ENCODE measurements at regions not wholly inside any gene's neighbourhood (a gene's known extent, or its start where the extent isn't known, plus 50 kb on each side); places are given as distances from the start of the nearest gene placed in this dataset.
"Not testable (repeated sequence)": the region's sequence is repeated elsewhere in the genome, so short reads cannot be mapped to it uniquely, and the experiment has no call there.

- H3K36me3 ChIP-seq (ENCODE audit: insufficient read depth, low read length) = no peaks in the 10 kb centered on the region
- no peaks in the 10 kb centered on the region for H3K27me3 ChIP-seq (ENCODE audit: insufficient read depth, low read length, poor library complexity, severe bottlenecking)
- Mint-ChIP-seq H3K27ac (no peak overlapping the region), H3K4me1 (no peaks in the 10 kb centered on the region), H3K27me3 (peaks cover 0 to 2% of the 10 kb centered on the region in 2 donors), H3K9me3 (peaks cover 3 to 10% (median 4%) of the 10 kb centered on the region in 5 donors), H3K36me3 (no peaks in the 10 kb centered on the region), H3K4me3 (no peak overlapping the region)
- no peaks in the 10 kb centered on the region for H3K4me1 ChIP-seq (ENCODE audit: insufficient read depth, low read length)
- CTCF ChIA-PET = no interaction called here
- no peak for DNase-seq
- H3K4me3 ChIP-seq (ENCODE audit: low read length) = no peak overlapping the region
- no peaks in the 10 kb centered on the region for H3K9me3 ChIP-seq (ENCODE audit: low read length)
- H3K27ac ChIP-seq (ENCODE audit: low read depth, low read length) = no peak overlapping the region
- POLR2A ChIA-PET = no interaction called here
These were observed 483.4 kb upstream of the LARGE1 start for GRCh38 chr22:34403667-34404066.

GRCh38 chr22:34410111-34410510, 489.8 kb upstream of the LARGE1 start:
- Histone ChIP-seq H3K4me3 (ENCODE audit: low read length) (no peak overlapping the region), H3K4me1 (ENCODE audit: insufficient read depth, low read length) (no peaks in the 10 kb centered on the region), H3K36me3 (ENCODE audit: insufficient read depth, low read length) (no peaks in the 10 kb centered on the region), H3K27me3 (ENCODE audit: insufficient read depth, low read length, poor library complexity, severe bottlenecking) (no peaks in the 10 kb centered on the region), H3K27ac (ENCODE audit: low read depth, low read length) (no peak overlapping the region), H3K9me3 (ENCODE audit: low read length) (no peaks in the 10 kb centered on the region)
- DNase-seq = no peak
- Mint-ChIP-seq H3K36me3 (no peaks in the 10 kb centered on the region), H3K4me3 (no peak overlapping the region), H3K9me3 (peaks cover 0 to 4% (median 0%) of the 10 kb centered on the region in 5 donors), H3K4me1 (no peaks in the 10 kb centered on the region), H3K27me3 (no peaks in the 10 kb centered on the region), H3K27ac (no peak overlapping the region)
- CTCF ChIA-PET = no interaction called here
- POLR2A ChIA-PET = no interaction called here

DNA sequence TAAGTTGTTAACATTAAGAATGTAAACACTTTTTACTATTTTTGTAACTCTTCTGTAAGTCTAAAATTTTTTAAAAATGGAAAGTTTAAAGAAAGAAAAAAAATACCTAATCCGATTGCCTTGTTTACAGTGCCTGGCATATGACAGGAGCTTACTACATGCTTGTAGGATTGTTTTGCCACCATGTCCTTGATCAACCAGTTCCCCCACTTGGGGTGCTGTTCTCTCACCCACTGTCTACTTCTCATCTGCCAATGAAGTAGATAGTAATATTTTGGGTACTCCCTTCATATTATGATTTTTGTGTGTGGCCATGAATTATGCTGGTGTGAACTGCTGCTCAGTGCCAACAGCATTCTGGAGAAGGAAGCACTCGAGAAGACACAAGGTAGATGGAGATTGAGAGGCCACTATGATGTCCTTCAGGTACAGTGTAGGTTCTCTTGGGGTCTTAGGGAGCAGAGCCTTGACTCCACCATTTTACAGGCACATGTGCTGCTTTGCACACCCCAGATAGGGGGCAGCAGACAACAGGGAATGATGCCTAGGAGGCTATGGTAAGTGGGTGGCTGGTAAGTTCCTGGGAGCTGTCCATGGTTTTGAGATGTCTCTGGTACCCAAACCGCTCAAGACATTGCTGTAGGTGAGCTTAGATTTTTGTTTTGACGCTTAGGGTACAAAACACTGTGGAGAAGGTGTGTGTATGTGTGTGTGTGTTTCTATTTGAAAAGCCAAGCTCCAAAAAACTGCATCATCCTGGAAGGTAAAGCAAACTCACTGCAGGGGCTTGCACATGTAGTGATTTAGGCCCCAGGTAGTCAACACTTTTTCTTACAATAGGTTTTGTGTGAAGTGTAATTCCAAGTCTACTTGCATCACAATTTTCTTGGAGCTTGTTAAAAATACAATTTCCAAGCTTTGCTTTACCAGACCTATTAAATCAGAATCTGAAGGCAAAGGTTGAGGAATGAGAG, 494.5 kb upstream of the LARGE1 start:
- H3K27me3 Mint-ChIP-seq = no peaks in the 10 kb centered on the region
- no peak for DNase-seq
- no peak overlapping the region for H3K27ac Mint-ChIP-seq
- Histone ChIP-seq H3K36me3 (ENCODE audit: insufficient read depth, low read length) (no peaks in the 10 kb centered on the region), H3K4me1 (ENCODE audit: insufficient read depth, low read length) (no peaks in the 10 kb centered on the region), H3K27ac (ENCODE audit: low read depth, low read length) (no peak overlapping the region), H3K27me3 (ENCODE audit: insufficient read depth, low read length, poor library complexity, severe bottlenecking) (no peaks in the 10 kb centered on the region), H3K9me3 (ENCODE audit: low read length) (no peaks in the 10 kb centered on the region), H3K4me3 (ENCODE audit: low read length) (no peak overlapping the region)
- no peaks in the 10 kb centered on the region for H3K36me3 Mint-ChIP-seq
- CTCF ChIA-PET = no interaction called here
- H3K4me3 Mint-ChIP-seq = no peak overlapping the region
- peaks cover 0 to 10% (median 0%) of the 10 kb centered on the region in 5 donors for H3K9me3 Mint-ChIP-seq
- POLR2A ChIA-PET = no interaction called here
- H3K4me1 Mint-ChIP-seq = no peaks in the 10 kb centered on the region

DNA sequence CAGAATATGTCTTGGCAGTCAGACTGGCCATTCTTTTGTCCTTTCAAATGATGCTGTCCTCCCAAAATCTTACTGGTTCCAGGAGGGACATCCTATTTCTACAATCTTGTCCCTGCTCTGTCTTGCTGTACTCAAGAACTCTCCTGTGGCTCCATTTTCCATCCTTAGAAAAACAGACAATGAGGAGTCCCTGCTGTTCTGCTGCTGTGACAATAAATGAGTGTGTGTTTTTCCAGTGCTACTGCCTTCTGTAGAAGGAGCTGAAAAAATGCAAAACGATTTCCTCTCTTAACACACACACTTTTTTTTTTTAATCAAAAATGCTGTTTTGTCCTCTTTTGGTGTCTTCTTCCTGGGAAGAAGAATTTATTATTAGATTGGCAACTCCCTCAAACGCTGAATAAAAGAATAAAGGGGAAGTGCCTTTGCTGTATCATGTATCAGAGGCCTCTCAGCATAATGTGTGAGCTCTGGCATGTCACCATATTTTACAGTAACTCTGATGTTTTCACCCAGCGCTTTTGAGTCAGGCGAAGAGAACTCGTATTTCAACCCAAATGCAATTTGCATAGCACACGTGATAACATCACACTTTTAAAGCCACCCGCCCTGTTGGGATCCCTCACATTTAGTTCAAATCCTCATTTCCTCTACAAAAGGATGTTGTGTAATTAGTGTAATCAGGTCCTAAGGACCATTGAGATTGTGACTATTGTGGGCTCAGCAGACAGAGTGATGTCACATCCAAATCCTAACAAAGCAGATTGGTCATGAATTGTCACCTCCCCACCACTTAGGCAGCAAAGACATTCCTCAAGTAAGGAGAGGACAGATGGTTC, 496.0 kb upstream of the LARGE1 start:
- H3K27me3 ChIP-seq (ENCODE audit: insufficient read depth, low read length, poor library complexity, severe bottlenecking) = no peaks in the 10 kb centered on the region
- POLR2A ChIA-PET = no interaction called here
- Mint-ChIP-seq H3K27me3 (no peaks in the 10 kb centered on the region), H3K4me1 (no peaks in the 10 kb centered on the region), H3K36me3 (no peaks in the 10 kb centered on the region), H3K9me3 (peaks cover 0 to 10% (median 0%) of the 10 kb centered on the region in 5 donors), H3K4me3 (no peak overlapping the region), H3K27ac (no peak overlapping the region)
- no peaks in the 10 kb centered on the region for H3K9me3 ChIP-seq (ENCODE audit: low read length)
- CTCF ChIA-PET = no interaction called here
- no peak for DNase-seq
- no peak overlapping the region for H3K4me3 ChIP-seq (ENCODE audit: low read length)
- H3K4me1 ChIP-seq (ENCODE audit: insufficient read depth, low read length) = no peaks in the 10 kb centered on the region
- no peaks in the 10 kb centered on the region for H3K36me3 ChIP-seq (ENCODE audit: insufficient read depth, low read length)
- no peak overlapping the region for H3K27ac ChIP-seq (ENCODE audit: low read depth, low read length)

DNA sequence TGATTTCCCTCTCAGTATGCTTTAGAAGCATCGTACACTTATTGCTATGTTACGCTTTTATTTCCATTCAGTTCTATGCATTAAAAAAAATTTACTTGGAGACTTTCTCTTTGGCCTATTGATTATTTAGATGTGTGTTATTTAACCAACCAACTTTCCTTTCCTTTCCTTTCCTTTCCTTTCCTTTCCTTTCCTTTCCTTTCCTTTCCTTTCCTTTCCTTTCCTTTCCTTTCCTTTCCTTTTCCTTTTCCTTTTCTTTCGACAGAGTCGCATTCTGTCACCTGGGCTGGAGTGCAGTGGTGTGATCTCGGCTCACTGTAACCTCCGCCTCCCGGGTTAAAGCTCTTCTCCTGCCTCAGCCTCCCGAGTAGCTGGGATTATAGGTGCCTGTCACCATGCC, 502.7 kb upstream of the LARGE1 start:
- H3K27ac ChIP-seq (ENCODE audit: low read depth, low read length); H3K9me3 ChIP-seq (ENCODE audit: low read length); H3K4me3 ChIP-seq (ENCODE audit: low read length); H3K27me3 Mint-ChIP-seq; CTCF ChIA-PET; H3K4me3 Mint-ChIP-seq; H3K36me3 ChIP-seq (ENCODE audit: insufficient read depth, low read length); H3K4me1 Mint-ChIP-seq; H3K27me3 ChIP-seq (ENCODE audit: insufficient read depth, low read length, poor library complexity, severe bottlenecking); H3K27ac Mint-ChIP-seq; POLR2A ChIA-PET; DNase-seq; H3K36me3 Mint-ChIP-seq; H3K4me1 ChIP-seq (ENCODE audit: insufficient read depth, low read length): not testable (repeated sequence)
- H3K9me3 Mint-ChIP-seq = peaks cover 7 to 12% (median 8%) of the 10 kb centered on the region in 5 donors

DNA sequence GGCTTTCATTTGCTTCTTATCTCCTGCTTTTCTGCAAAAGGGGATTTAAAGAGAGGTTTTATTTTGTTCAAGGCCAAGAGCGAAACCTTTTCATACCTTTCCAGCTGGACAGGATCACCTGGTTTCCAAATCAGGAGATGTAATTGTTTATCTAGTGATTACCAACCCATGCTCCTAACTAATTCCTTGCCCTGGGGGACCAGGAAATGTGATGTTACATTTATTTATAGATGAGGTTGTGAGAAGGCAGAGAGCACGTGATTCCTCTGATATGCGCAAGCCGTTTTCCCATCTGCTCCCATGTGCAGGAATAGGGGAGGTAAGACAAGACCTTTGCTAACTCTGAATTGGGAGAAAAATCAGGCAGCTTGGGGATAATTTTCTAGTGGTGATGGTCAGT, 507.2 kb upstream of the LARGE1 start:
- Mint-ChIP-seq H3K36me3 (no peaks in the 10 kb centered on the region), H3K27me3 (peaks cover 0 to 4% of the 10 kb centered on the region in 2 donors), H3K4me1 (no peaks in the 10 kb centered on the region), H3K4me3 (no peak overlapping the region), H3K27ac (no peak overlapping the region), H3K9me3 (peaks cover 2 to 17% (median 14%) of the 10 kb centered on the region in 5 donors)
- ChIA-PET POLR2A (no interaction called here), CTCF (no interaction called here)
- H3K9me3 ChIP-seq (ENCODE audit: low read length) = no peaks in the 10 kb centered on the region
- no peak for DNase-seq
- no peak overlapping the region for H3K27ac ChIP-seq (ENCODE audit: low read depth, low read length)
- no peak overlapping the region for H3K4me3 ChIP-seq (ENCODE audit: low read length)
- H3K4me1 ChIP-seq (ENCODE audit: insufficient read depth, low read length) = no peaks in the 10 kb centered on the region
- H3K27me3 ChIP-seq (ENCODE audit: insufficient read depth, low read length, poor library complexity, severe bottlenecking) = no peaks in the 10 kb centered on the region
- no peaks in the 10 kb centered on the region for H3K36me3 ChIP-seq (ENCODE audit: insufficient read depth, low read length)

DNA sequence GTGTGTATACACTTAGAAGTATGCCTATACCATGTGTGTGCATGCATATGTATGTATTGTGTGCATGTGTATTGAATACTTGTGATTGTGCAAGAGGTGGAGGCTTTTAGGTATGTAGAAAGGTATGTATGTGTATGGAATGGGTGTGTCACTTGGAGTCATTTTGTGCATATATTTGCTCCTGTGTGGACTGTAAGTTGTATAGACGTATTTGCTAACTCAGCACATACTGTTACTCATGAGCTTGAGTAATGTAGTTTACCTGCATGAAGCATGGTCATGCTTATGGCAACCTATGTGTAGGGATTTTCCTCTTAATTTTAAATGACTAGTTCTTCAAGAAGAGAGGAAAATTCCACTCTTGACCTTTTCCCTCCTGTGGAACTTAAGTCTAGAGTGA, 507.6 kb upstream of the LARGE1 start:
- Mint-ChIP-seq H3K4me3 (no peak overlapping the region), H3K4me1 (no peaks in the 10 kb centered on the region), H3K9me3 (peaks cover 2 to 17% (median 14%) of the 10 kb centered on the region in 5 donors), H3K27me3 (peaks cover 0 to 4% of the 10 kb centered on the region in 2 donors), H3K36me3 (no peaks in the 10 kb centered on the region), H3K27ac (no peak overlapping the region)
- H3K4me3 ChIP-seq (ENCODE audit: low read length) = no peak overlapping the region
- H3K27me3 ChIP-seq (ENCODE audit: insufficient read depth, low read length, poor library complexity, severe bottlenecking) = no peaks in the 10 kb centered on the region
- no peaks in the 10 kb centered on the region for H3K36me3 ChIP-seq (ENCODE audit: insufficient read depth, low read length)
- POLR2A ChIA-PET = no interaction called here
- no peaks in the 10 kb centered on the region for H3K9me3 ChIP-seq (ENCODE audit: low read length)
- no peak for DNase-seq
- no peaks in the 10 kb centered on the region for H3K4me1 ChIP-seq (ENCODE audit: insufficient read depth, low read length)
- CTCF ChIA-PET = no interaction called here
- H3K27ac ChIP-seq (ENCODE audit: low read depth, low read length) = no peak overlapping the region

- H3K27me3 Mint-ChIP-seq = no peaks in the 10 kb centered on the region
- H3K9me3 Mint-ChIP-seq = peaks cover 2 to 17% (median 15%) of the 10 kb centered on the region in 5 donors
- DNase-seq = no peak
- no peak overlapping the region for H3K27ac Mint-ChIP-seq
- no peaks in the 10 kb centered on the region for H3K27me3 ChIP-seq (ENCODE audit: insufficient read depth, low read length, poor library complexity, severe bottlenecking)
- no peaks in the 10 kb centered on the region for H3K36me3 ChIP-seq (ENCODE audit: insufficient read depth, low read length)
- no peak overlapping the region for H3K27ac ChIP-seq (ENCODE audit: low read depth, low read length)
- POLR2A ChIA-PET = no interaction called here
- H3K9me3 ChIP-seq (ENCODE audit: low read length) = no peaks in the 10 kb centered on the region
- H3K4me3 ChIP-seq (ENCODE audit: low read length) = no peak overlapping the region
- H3K4me1 Mint-ChIP-seq = no peaks in the 10 kb centered on the region
- no peaks in the 10 kb centered on the region for H3K4me1 ChIP-seq (ENCODE audit: insufficient read depth, low read length)
- H3K36me3 Mint-ChIP-seq = peaks cover 0 to 2% (median 0%) of the 10 kb centered on the region in 3 donors
- CTCF ChIA-PET = no interaction called here
- H3K4me3 Mint-ChIP-seq = no peak overlapping the region
These were observed 509.0 kb upstream of the LARGE1 start for GRCh38 chr22:34429314-34429713.
